Bronchial epithelial cell (primary cell): ENCODE measurements at regions not wholly inside any gene's neighbourhood (a gene's known extent, or its start where the extent isn't known, plus 50 kb on each side); places are given as distances from the start of the nearest gene placed in this dataset.

Source experiments
- DNase-seq: peaks from one replicate; pipeline ENCODE4 v3.0.0-alpha.2; 2010; ENCODE audit warnings: low read depth
- FAIRE-seq: peaks from 2 replicates; lab custom pipeline; 2011; peaks lifted over from hg19 to GRCh38; lab: Jason Lieb, UNC
- H3K27me3 ChIP-seq: 2 replicates; pipeline ENCODE4 v1.5.1; 2011; ENCODE audit warnings: low read length; ENCODE audit not compliant: control insufficient read depth, insufficient read depth
- H3K36me3 ChIP-seq: 2 replicates; pipeline ENCODE4 v1.5.1; 2011; ENCODE audit warnings: low read length; ENCODE audit not compliant: control insufficient read depth, insufficient read depth
- H3K4me3 ChIP-seq: 2 replicates; pipeline ENCODE4 v1.5.1; 2011; ENCODE audit warnings: mild to moderate bottlenecking, low read depth, low read length, control low read depth
- TF ChIP-seq, protein P1 (sequence below): IDR thresholded peaks from 2 replicates; pipeline ENCODE4 v1.5.1; 2011; ENCODE audit warnings: mild to moderate bottlenecking, moderate library complexity, low read length, control low read depth, inconsistent platforms; ENCODE audit not compliant: insufficient read depth, severe bottlenecking

DNA sequence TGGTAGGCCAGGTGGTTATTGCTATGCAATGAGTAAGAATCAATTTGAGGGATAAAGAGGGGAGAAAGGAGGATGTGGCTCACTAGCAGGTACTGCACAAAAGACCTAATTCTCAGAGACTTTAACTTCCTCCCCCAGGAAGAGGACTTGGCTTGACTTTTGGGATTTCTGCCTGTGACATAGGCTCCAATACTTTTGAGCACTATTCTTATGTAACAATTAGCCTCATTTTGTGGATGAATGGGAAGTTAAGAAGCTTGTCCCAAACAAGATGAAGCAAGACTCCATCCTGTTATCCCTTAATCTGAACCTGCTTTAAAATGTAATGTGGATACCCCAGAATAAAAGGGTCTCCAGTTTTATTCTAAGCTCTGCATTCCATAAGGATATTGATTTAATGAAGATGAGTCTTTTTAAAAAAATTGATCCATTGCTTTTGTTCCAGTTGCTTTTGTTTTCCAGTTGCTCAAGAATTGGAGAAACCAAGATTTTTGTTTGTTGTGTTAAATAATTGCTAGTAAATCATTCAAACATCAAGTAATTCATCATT is 218.5 kb downstream of the SNX13 start:
- no peak for DNase-seq
- Histone ChIP-seq H3K27me3 (peaks cover 2% of the 10 kb centered on the region), H3K36me3 (no peaks in the 10 kb centered on the region), H3K4me3 (no peak overlapping the region)
- no peak for FAIRE-seq
- TF ChIP-seq, protein P1, sequence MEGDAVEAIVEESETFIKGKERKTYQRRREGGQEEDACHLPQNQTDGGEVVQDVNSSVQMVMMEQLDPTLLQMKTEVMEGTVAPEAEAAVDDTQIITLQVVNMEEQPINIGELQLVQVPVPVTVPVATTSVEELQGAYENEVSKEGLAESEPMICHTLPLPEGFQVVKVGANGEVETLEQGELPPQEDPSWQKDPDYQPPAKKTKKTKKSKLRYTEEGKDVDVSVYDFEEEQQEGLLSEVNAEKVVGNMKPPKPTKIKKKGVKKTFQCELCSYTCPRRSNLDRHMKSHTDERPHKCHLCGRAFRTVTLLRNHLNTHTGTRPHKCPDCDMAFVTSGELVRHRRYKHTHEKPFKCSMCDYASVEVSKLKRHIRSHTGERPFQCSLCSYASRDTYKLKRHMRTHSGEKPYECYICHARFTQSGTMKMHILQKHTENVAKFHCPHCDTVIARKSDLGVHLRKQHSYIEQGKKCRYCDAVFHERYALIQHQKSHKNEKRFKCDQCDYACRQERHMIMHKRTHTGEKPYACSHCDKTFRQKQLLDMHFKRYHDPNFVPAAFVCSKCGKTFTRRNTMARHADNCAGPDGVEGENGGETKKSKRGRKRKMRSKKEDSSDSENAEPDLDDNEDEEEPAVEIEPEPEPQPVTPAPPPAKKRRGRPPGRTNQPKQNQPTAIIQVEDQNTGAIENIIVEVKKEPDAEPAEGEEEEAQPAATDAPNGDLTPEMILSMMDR, result no peak

- H3K36me3 ChIP-seq, result no peaks in the 10 kb centered on the region
- no peak for FAIRE-seq
- H3K27me3 ChIP-seq, result peaks cover 2% of the 10 kb centered on the region
- DNase-seq, result no peak
- H3K4me3 ChIP-seq, result no peak overlapping the region
- TF ChIP-seq, protein P1, result no peak
These were observed 217.5 kb downstream of the SNX13 start for GRCh38 chr7:17722798-17723197.

DNA sequence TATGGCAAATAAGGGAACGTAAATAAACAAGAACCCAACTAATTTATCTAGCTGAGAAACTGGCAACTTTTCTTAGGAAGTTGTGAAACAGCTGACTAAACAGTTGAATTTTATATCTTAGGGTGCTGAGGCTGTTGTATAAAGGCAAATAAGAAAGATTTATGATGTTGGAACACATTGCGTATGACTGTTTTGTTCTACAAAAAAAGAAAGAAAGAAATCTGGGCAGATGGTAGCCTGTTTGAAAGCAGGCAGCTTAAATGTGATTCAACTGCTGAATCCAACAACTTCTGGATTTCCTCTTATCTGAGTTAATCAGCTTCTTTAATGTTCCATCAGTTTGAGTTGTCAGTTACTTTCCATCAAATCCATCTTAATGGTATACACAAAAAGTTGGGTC is 214.5 kb downstream of the SNX13 start:
- TF ChIP-seq, protein P1, result no peak

GRCh38 chr7:17732083-17732482 is 208.2 kb downstream of the SNX13 start:
- no peaks in the 10 kb centered on the region for H3K36me3 ChIP-seq
- TF ChIP-seq, protein P1, result no peak
- DNase-seq, result no peak
- no peaks in the 10 kb centered on the region for H3K27me3 ChIP-seq
- no peak overlapping the region for H3K4me3 ChIP-seq
- no peak for FAIRE-seq

More for the DNA sequence above, 214.5 kb downstream of the SNX13 start:
- no peak for DNase-seq
- no peak for FAIRE-seq
- peaks cover 2% of the 10 kb centered on the region for H3K27me3 ChIP-seq
- no peak overlapping the region for H3K4me3 ChIP-seq
- no peaks in the 10 kb centered on the region for H3K36me3 ChIP-seq
